ENCODE measurements at regions not wholly inside any gene's neighbourhood (a gene's known extent, or its start where the extent isn't known, plus 50 kb on each side); places are given as distances from the start of the nearest gene placed in this dataset.
"Not testable (repeated sequence)": the region's sequence is repeated elsewhere in the genome, so short reads cannot be mapped to it uniquely, and the experiment has no call there.

- no peak for DNase-seq (ENCODE audit: extremely low read depth, low read depth)
- no peak for TF ChIP-seq CTCF (IDR thresholded peaks at IDR 0.05; ENCODE audit: low read depth, low read length)
Measured at GRCh38 chr11:24407733-24408132, 89.1 kb upstream of the LUZP2 start.

GRCh38 chr11:24408202-24408601, 88.7 kb upstream of the LUZP2 start:
- TF ChIP-seq CTCF (IDR thresholded peaks at IDR 0.05; ENCODE audit: low read depth, low read length), result no peak
- no peak for DNase-seq (ENCODE audit: extremely low read depth, low read depth)

GRCh38 chr11:24411791-24412190, 85.1 kb upstream of the LUZP2 start:
- TF ChIP-seq CTCF (IDR thresholded peaks at IDR 0.05; ENCODE audit: low read depth, low read length), result no peak
- DNase-seq (ENCODE audit: extremely low read depth, low read depth), result no peak

- TF ChIP-seq CTCF (IDR thresholded peaks at IDR 0.05; ENCODE audit: low read depth, low read length), result no peak
- DNase-seq (ENCODE audit: extremely low read depth, low read depth), result no peak
Measured at GRCh38 chr11:24412722-24413121, 84.1 kb upstream of the LUZP2 start.

GRCh38 chr11:24413391-24413790, 83.5 kb upstream of the LUZP2 start:
- no peak for TF ChIP-seq CTCF (IDR thresholded peaks at IDR 0.05; ENCODE audit: low read depth, low read length)
- DNase-seq (ENCODE audit: extremely low read depth, low read depth), result no peak

GRCh38 chr11:24415955-24416636, 80.8 kb upstream of the LUZP2 start:
- DNase-seq (ENCODE audit: extremely low read depth, low read depth), result not testable (repeated sequence)

GRCh38 chr11:24421766-24422165, 75.1 kb upstream of the LUZP2 start:
- DNase-seq (ENCODE audit: extremely low read depth, low read depth), result no peak
- TF ChIP-seq CTCF (IDR thresholded peaks at IDR 0.05; ENCODE audit: low read depth, low read length), result no peak

- DNase-seq (ENCODE audit: extremely low read depth, low read depth), result no peak
- no peak for TF ChIP-seq CTCF (IDR thresholded peaks at IDR 0.05; ENCODE audit: low read depth, low read length)
Measured at GRCh38 chr11:24422376-24422775, 74.5 kb upstream of the LUZP2 start.

All from AG09319 (cell line).